NCI-H82 (cell line): ENCODE measurements at regions not wholly inside any gene's neighbourhood (a gene's known extent, or its start where the extent isn't known, plus 50 kb on each side); places are given as distances from the start of the nearest gene placed in this dataset.

Experiments
- DNase-seq: peaks from one replicate; lab custom pipeline; 2025; lab: John Stamatoyannopoulos, UW

DNA sequence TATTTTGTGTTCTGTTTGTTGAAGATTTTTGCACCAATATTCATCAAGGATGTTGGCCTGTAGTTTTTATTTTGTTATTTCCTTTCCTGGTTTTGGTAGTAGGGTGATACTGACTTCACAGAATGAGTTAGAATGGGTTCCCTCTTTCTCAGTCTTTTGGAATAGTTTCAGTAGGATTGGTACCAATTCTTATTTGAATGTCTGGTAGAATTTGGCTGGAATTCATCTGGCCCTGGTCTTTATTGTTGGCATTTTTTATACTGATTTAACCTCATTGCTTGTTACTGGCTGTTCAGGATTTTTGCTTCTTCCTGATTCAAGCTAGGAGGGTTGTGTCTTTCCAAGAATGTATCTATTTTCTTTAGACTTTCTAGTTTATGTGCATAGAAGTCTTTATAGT lies 263.7 kb downstream of the SOX11 start:
- DNase-seq, result no peak

DNA sequence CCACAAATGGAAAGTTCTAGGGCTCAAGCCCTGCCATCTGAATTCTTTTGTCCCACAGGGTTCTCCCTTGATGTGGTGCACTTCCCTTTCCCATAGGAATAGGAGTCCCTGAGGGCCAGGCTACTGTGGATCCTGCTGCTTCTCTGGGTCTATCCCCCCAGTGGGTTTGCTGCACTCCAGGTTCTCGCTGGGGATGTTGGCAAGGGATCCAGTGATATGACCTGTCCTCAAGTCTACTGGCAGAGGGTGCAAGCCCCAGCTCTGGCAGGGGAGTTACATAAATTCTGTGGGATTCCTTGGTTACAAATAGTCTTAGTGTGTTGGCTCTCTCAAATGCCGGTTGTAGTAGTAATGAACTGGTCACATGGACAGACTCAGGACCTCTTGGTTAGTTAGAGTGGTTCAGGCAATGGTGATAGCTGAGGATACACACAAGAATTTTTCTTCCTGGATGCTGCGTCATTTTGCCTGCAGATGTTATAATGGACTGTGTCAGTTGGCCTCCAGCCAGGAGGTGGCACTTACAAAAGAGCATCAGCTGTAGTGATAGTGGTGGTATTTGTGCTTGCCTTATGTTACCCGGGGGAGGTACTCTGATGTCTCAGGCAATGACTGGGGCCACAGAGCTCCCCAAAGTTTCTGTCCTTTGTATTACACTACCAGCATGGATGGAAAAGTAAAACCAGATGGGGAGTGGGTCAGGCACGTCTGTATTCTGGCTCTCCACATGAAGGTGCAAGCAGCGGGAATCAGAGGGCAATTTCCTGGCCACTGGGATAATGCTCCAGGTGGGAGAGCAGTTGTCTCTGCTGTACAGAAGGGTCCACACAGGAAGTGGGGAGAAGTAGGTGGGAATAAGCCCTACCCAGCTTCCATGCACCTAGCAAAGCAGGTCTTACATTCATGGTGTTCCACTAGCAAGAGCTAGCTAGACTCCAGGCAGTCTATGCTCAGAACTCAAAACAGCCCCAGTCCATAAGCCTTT lies 267.9 kb downstream of the SOX11 start:
- no peak for DNase-seq

DNA sequence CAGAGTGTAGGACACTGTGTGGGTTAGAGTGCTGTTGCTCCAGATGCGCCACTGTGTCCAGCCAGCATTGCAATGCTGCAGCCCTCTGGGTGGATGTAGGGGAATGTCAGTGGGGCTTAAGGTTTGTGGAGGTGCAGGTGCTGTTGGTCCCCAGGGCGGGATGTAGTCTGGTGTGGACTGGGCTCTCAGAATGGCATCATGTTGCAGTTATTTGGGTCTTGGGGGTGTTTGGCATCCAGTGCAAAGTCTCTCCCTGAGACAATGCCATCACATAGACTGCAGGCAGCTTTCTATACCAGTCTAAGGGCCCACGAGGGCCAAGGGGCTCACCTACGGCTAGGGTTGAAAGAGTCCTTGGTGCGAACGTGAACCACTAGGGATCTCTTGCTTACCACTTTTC lies 275.3 kb downstream of the SOX11 start:
- DNase-seq, result no peak

GRCh38 chr2:5969303-5969702 lies 277.1 kb downstream of the SOX11 start:
- DNase-seq, result peak; percentile 92

DNA sequence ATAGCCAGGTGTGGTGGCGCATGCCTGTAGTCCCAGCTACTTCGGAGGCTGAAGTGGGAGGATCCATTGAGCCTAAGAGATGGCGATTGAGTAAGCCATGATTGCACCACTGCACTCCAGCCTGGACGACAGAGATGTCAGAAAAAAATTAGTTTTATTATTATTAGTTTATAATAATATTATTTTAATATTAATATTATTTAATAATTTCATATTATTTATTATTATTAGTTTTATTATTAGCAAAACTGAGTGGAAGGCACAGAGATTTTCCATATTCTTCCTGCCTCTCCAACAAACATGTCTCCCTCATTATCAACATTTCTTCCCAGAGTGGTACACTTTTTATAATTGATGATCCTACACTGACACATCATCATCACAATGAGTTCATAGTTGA lies 278.2 kb downstream of the SOX11 start:
- DNase-seq, result no peak

GRCh38 chr2:5974477-5974876 lies 282.3 kb downstream of the SOX11 start:
- DNase-seq, result no peak

DNA sequence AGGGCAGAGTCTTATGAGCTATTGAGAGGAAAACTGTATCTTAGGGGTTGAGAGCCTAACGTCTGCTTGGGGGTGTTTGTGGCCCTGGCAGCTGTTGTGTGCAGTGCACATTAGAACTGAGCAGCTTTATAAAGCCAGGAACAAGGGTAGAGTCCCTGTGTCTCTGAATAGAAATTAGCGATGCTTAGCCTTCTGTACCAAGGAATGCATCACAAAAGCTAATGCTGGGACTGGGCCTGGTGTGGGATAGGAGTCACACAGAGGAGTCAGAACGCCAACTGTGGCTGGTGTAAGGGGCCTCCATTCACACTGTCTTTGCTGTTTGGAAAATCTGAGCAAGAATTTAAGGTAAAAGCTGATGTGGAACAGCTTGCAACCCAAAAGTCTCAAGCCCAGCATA lies 283.2 kb downstream of the SOX11 start:
- DNase-seq, result no peak

- peak; percentile 22 for DNase-seq
These were observed 284.4 kb downstream of the SOX11 start for GRCh38 chr2:5976531-5977065.

DNA sequence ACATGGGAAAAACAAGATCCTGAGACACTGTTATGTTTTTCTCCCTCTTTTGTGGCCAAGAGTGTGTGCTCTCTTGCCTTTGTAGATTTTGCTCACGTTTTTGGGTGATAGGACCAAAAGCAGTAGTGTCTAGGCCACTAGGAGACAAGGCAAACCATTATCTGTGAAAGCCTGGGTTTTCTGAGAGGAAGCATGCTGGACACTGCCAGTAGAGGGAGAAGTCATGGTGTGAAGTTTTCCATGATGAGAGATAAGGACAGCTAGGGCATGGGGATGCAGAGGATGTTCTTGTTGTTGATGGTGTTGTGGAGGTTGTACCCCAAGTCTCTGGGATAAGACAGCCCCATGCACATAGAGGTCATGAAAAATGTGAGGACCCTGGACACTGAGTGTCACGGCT lies 285.3 kb downstream of the SOX11 start:
- no peak for DNase-seq

- peak; percentile 50 for DNase-seq
These were observed 286.1 kb downstream of the SOX11 start for GRCh38 chr2:5978131-5978751.

GRCh38 chr2:5980450-5981190 lies 288.4 kb downstream of the SOX11 start:
- DNase-seq, result no peak

GRCh38 chr2:5982193-5982902 lies 290.2 kb downstream of the SOX11 start:
- no peak for DNase-seq

DNA sequence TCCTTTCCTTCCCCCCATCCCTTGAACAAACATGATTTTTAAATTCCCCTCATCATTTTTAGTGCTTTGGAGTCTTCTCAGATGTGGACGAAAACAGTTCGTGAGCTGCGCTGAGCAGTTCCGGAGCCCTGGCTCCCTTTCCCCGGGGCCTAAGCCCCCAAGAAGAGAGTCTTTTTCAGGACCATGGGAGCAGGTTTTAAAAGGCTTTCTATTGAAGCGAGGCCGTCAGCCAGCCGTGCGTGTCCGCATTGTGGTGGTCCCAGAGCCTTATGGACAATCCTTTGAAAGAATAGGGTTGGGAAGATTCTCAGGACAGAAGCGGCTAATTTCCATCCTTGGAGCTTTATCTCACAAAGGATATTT lies 290.7 kb downstream of the SOX11 start:
- no peak for DNase-seq

DNA sequence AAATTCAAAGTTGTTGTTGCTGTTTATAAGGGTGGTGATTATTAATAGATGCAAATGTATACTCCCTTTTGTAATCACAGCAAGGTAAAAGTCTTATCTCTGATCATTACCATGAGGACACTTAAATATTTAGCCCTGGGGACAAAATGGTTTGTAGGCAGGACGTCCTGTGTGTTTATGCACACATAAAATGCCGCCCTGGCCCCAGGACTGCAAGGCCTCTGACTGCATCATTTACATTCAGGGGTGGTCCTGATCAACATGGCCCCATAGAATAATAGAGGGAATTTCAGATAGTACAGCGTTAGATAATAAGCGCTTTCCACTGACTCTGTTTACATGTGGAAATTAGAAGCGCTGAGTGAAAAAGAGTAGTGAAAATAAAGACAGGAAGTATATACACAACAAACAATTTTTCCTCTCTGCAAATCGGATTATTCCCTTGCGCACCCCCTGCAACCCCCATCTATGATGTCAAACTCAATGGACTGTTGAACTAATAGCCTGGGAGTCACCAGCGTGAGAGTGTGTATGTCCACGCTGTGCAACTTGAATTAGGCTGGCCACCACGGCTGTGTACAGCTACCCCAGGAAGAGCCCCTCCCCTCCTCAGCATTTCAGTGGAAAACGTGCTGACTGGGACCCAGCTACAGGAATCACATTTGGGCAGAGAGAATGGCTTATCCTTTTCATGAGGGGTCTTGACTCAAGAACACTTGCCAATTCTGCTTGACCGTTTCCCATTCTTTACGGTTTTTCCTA lies 291.5 kb downstream of the SOX11 start:
- no peak for DNase-seq

- DNase-seq, result no peak
These were observed 292.1 kb downstream of the SOX11 start for GRCh38 chr2:5984273-5984655.

DNA sequence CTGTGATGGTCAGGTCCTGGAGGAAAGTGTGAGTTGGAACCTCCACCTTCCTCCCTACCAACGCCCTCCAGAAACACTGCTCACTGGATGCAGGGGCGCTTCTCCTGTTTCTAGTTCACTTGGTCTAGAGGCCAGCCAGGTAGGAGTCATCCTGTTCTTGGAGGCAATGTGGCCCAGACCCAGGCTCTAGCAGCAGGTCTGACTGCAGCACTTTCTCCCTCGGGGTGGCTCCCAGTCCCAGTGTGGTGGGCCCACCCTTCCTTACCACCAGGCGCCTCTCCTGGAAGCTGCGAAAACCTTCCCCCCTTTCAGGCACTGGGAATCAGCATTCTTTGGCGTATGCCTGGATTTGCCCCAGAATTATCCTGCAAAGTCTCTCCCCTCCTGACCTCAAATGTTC lies 292.8 kb downstream of the SOX11 start:
- DNase-seq, result no peak

DNA sequence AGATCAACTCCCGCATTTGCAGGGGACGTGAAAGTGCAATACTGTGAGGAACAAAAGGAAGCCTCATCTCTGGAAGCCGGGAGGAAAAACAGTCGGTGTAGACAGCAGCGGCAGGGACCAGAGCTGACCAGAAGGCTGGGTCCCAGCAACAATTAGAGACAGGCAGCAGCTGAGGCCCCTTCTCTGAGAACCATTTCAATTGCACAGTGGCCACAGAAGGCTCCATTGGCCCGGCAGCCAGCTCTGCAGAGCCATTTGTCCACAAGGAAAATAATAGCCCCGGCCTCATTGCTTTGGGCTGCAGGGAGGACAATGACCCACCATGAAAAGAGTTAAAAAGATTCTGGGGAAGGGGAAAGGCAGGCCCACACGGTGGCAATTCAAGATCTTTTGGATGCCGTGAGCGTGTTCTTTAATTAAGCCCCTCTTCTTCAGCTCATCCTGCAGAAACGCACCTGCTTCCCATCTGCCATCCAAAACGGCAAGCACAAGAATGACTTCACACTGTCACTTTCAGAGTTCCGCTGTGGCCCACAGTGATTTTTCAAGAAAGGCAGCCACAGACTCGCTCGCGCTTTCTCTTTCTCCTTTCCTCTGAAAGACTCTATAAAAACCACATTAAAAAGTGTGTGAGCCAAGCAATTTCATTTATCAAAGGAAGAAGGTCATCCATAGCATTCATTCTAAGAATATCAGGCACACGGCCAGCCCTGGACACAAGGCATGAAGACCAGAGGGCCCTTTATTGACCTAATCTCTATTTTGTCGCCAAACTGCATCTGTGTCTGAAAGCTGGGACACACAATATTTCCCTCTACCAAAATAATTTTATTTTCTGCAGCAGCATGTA lies 293.6 kb downstream of the SOX11 start:
- peak; percentile 32 for DNase-seq

DNA sequence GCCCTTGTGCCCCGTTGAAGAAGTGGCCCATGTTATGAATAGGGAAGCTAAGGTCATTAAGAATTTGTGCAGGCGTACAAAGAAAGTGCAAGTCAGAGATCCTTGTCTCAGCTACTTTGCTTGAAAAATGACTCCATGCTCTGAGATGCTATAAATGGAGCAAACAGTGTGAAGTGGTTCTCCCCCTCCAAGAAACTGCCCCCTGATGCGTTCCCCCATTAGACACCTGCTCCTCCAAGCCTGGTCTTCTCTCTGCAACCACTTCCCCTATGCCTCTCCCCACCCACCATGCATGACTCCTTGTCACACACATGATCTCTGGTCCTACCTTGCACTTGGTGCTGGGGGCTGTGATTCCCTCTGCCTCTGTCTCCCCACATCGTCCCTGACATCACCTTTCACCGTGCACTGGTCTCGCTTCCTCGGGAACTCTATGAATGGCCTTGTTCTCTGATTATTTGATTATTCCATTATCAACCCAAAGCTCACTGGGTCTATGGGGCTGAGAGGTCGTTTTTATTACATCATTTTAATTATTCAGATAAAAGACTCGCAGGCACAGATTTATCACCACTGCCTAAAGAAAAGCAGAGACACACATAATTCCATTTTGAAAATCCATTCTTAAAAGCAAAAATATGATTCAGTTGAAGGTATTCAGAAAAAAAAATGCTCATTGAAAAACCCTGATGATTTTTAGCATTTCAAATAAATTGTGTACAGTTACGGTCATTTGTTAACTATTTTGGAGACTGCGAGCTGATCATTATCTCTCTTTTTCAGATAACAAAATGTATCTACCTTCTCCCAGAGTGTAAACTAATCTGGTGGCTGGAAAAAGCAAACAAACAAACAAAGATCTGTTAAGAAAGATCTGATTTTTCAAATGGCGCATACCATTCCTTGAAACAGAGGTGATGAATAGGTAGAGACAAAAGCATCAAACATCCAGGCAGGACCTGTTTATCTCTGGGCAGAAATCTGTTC lies 294.9 kb downstream of the SOX11 start:
- DNase-seq, result no peak

GRCh38 chr2:5988120-5988519 lies 295.9 kb downstream of the SOX11 start:
- DNase-seq, result no peak
